Upper lobe of right lung (tissue), 1 donor: ENCODE measurements at regions not wholly inside any gene's neighbourhood (a gene's known extent, or its start where the extent isn't known, plus 50 kb on each side); places are given as distances from the start of the nearest gene placed in this dataset.

ENCODE experiments used
- ATAC-seq: fragments of 200-7000 bp; cut with Tn5 transposase; one replicate; pipeline ENCODE4 v1.9.1; 2020; ENCODE audit warnings: mild to moderate bottlenecking, moderate library complexity
- DNase-seq: peaks from one replicate; pipeline ENCODE4 v3.0.0-alpha.2; 2020
- H3K27ac ChIP-seq: fragments of 200-600 bp; one replicate; pipeline ENCODE4 v1.8.0; 2022
- H3K27me3 ChIP-seq: fragments of 200-600 bp; one replicate; pipeline ENCODE4 v1.8.0; 2022; ENCODE audit warnings: mild to moderate bottlenecking
- H3K36me3 ChIP-seq: fragments of 200-600 bp; one replicate; pipeline ENCODE4 v1.8.0; 2022
- H3K4me1 ChIP-seq: fragments of 200-600 bp; one replicate; pipeline ENCODE4 v1.8.0; 2022
- H3K4me3 ChIP-seq: fragments of 200-600 bp; one replicate; pipeline ENCODE4 v1.8.0; 2022; ENCODE audit warnings: mild to moderate bottlenecking
- H3K9me3 ChIP-seq: fragments of 200-600 bp; one replicate; pipeline ENCODE4 v1.8.0; 2022
- CTCF ChIP-seq: fragments of 200-600 bp; IDR thresholded peaks from one replicate; pipeline ENCODE4 v1.8.0; 2022; ENCODE audit warnings: antibody characterized with exemption
- intact Hi-C: fragments of 100-400 bp; cut with DNase I; formaldehyde crosslinking; loops from one replicate; pipeline ENCODE4 v1.11.0; 2022
- donor health status: DM: no; HTN: yes; CAD: no; lungs with severe emphysema.

- no peak for DNase-seq
- TF ChIP-seq CTCF: no peak
- Histone ChIP-seq H3K36me3 (peaks cover 34% of the 10 kb centered on the region), H3K4me3 (peak overlapping the region; percentile 38), H3K27me3 (no peaks in the 10 kb centered on the region), H3K27ac (peak overlapping the region; percentile 81), H3K9me3 (no peaks in the 10 kb centered on the region), H3K4me1 (peaks cover 83% of the 10 kb centered on the region)
- ATAC-seq: peak; percentile 38
- intact Hi-C loops: no loop called here
Measured at GRCh38 chr20:19937218-19937617, 79.9 kb upstream of the NAA20 start.

GRCh38 chr20:19937651-19938420 lies 79.3 kb upstream of the NAA20 start:
- intact Hi-C loops: no loop called here
- Histone ChIP-seq H3K9me3 (no peaks in the 10 kb centered on the region), H3K27ac (peak overlapping the region; percentile 81), H3K4me1 (peaks cover 82% of the 10 kb centered on the region), H3K36me3 (peaks cover 34% of the 10 kb centered on the region), H3K4me3 (peak overlapping the region; percentile 38), H3K27me3 (no peaks in the 10 kb centered on the region)
- no peak for TF ChIP-seq CTCF
- ATAC-seq: no peak
- DNase-seq: no peak

GRCh38 chr20:19938421-19939090 lies 78.6 kb upstream of the NAA20 start:
- DNase-seq (no peak), ATAC-seq (no peak)
- H3K27me3 ChIP-seq: no peaks in the 10 kb centered on the region
- no peak overlapping the region for H3K27ac ChIP-seq
- no peak for TF ChIP-seq CTCF
- H3K4me3 ChIP-seq: no peak overlapping the region
- peaks cover 79% of the 10 kb centered on the region for H3K4me1 ChIP-seq
- H3K36me3 ChIP-seq: peaks cover 34% of the 10 kb centered on the region
- intact Hi-C loops: no loop called here
- H3K9me3 ChIP-seq: no peaks in the 10 kb centered on the region

GRCh38 chr20:19940988-19941460 lies 76.1 kb upstream of the NAA20 start:
- DNase-seq: no peak
- Histone ChIP-seq H3K36me3 (peaks cover 29% of the 10 kb centered on the region), H3K9me3 (no peaks in the 10 kb centered on the region), H3K27me3 (no peaks in the 10 kb centered on the region), H3K4me1 (peaks cover 80% of the 10 kb centered on the region), H3K27ac (peak overlapping the region; percentile 65), H3K4me3 (no peak overlapping the region)
- intact Hi-C loops: no loop called here
- ATAC-seq: peak; percentile 64
- no peak for TF ChIP-seq CTCF

GRCh38 chr20:19942611-19943010 lies 74.6 kb upstream of the NAA20 start:
- Histone ChIP-seq H3K27me3 (no peaks in the 10 kb centered on the region), H3K4me1 (peaks cover 71% of the 10 kb centered on the region), H3K27ac (peak overlapping the region; percentile 65), H3K36me3 (peaks cover 13% of the 10 kb centered on the region), H3K9me3 (no peaks in the 10 kb centered on the region), H3K4me3 (no peak overlapping the region)
- intact Hi-C loops: no loop called here
- DNase-seq (no peak), ATAC-seq (no peak)
- no peak for TF ChIP-seq CTCF
